ENCODE measurements at regions not wholly inside any gene's neighbourhood (a gene's known extent, or its start where the extent isn't known, plus 50 kb on each side); places are given as distances from the start of the nearest gene placed in this dataset.
"Not testable (repeated sequence)": the region's sequence is repeated elsewhere in the genome, so short reads cannot be mapped to it uniquely, and the experiment has no call there.

DNA sequence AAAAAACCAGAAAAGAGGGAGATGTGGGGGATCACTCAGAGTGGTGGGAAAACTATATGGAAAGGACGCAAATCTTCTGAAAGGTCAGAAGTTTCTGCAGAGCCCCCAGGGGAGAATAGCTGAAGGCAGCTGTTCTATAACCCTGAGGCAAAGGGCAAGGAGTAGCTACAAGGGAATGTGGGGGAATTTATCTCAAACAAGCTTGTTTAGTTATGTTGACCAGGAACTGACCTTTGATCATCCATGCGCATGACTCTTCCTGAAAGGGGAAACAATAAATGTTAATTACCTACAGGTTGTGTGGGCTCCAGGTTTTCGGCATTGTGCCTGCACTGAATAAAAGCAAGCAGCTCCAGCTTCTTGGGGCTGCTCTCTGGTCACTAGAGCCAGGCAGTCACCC lies 968.5 kb downstream of the AACS start:
- H3K27ac ChIP-seq (ENCODE audit: low read depth, low read length) = no peak overlapping the region
- no peaks in the 10 kb centered on the region for H3K27me3 ChIP-seq (ENCODE audit: control insufficient read depth, insufficient read depth, low read length)
- H3K36me3 ChIP-seq (ENCODE audit: control insufficient read depth, insufficient read depth, low read length) = no peaks in the 10 kb centered on the region
- no peak overlapping the region for H3K9ac ChIP-seq (ENCODE audit: low read length)
- no peak overlapping the region for H3K4me3 ChIP-seq (ENCODE audit: low read length)
- H3K4me1 ChIP-seq (ENCODE audit: control insufficient read depth, insufficient read depth, low read length) = no peaks in the 10 kb centered on the region

DNA sequence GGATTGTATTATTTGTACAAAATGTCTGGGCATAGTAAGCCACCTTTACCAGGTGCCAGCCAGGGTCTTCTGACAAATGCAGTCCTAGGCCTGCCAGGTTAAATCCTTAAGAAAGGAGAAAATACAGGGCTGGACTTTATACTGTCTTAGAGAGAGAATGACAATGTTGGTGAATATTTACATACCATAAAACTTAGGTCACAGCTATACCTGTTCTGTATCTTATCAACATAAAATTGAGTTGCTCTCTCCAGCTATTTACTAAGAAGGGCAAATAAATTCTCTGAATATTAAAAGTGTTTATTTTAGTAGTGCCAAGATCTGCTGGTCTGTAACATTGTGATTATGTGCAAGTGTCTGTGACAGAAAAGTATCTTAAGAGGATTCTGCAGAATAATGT lies 971.1 kb downstream of the AACS start:
- Histone ChIP-seq H3K36me3 (ENCODE audit: control insufficient read depth, insufficient read depth, low read length) (no peaks in the 10 kb centered on the region), H3K4me3 (ENCODE audit: low read length) (no peak overlapping the region), H3K27ac (ENCODE audit: low read depth, low read length) (no peak overlapping the region), H3K4me1 (ENCODE audit: control insufficient read depth, insufficient read depth, low read length) (no peaks in the 10 kb centered on the region), H3K27me3 (ENCODE audit: control insufficient read depth, insufficient read depth, low read length) (no peaks in the 10 kb centered on the region), H3K9ac (ENCODE audit: low read length) (no peak overlapping the region)

DNA sequence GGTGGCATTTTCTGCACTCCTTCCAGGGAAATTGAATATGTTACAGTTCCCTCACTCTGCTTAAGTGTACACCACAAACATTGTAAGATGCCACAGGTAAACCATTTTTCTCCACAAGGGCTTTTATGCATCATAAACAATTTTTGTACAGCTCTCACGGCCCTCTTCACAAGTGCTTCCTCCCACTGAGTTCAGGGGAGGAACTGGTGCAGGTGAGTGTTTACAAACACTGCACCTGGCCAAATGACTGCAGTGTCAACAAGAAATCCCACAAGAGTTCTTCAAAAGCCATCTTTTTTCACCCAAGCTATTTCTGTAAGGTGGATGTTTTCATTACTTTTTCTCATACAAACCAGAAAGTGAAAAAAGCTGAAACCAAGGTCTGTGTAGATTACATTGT lies 973.2 kb downstream of the AACS start:
- H3K4me3 ChIP-seq (ENCODE audit: low read length) = no peak overlapping the region
- no peaks in the 10 kb centered on the region for H3K36me3 ChIP-seq (ENCODE audit: control insufficient read depth, insufficient read depth, low read length)
- H3K4me1 ChIP-seq (ENCODE audit: control insufficient read depth, insufficient read depth, low read length) = no peaks in the 10 kb centered on the region
- H3K9ac ChIP-seq (ENCODE audit: low read length) = no peak overlapping the region
- H3K27ac ChIP-seq (ENCODE audit: low read depth, low read length) = no peak overlapping the region
- H3K27me3 ChIP-seq (ENCODE audit: control insufficient read depth, insufficient read depth, low read length) = no peaks in the 10 kb centered on the region

- H3K4me3 ChIP-seq (ENCODE audit: low read length) = no peak overlapping the region
- no peak overlapping the region for H3K9ac ChIP-seq (ENCODE audit: low read length)
- H3K36me3 ChIP-seq (ENCODE audit: control insufficient read depth, insufficient read depth, low read length) = no peaks in the 10 kb centered on the region
- no peaks in the 10 kb centered on the region for H3K27me3 ChIP-seq (ENCODE audit: control insufficient read depth, insufficient read depth, low read length)
- no peak overlapping the region for H3K27ac ChIP-seq (ENCODE audit: low read depth, low read length)
- no peaks in the 10 kb centered on the region for H3K4me1 ChIP-seq (ENCODE audit: control insufficient read depth, insufficient read depth, low read length)
These were observed 975.1 kb downstream of the AACS start for GRCh38 chr12:126040307-126040706.

DNA sequence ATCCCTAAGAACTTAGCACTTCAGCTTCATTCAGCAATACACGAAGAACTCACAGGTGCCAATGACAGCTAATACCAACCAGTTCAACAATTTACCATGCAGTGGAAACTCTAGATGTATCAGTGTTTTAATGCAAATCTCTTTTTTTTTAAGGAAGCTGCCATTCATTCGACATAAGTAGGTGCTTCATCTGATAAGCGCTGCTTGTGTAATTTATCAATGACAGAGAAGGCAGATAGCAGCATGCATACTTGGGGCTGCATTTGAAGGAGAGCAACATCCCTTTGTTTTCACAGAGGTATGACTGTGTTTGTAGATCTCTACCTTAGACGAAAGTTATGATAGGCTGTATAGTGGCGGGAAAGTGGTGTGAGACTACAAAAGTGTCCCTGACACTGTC lies 977.1 kb downstream of the AACS start:
- Histone ChIP-seq H3K4me3 (ENCODE audit: low read length) (no peak overlapping the region), H3K27me3 (ENCODE audit: control insufficient read depth, insufficient read depth, low read length) (no peaks in the 10 kb centered on the region), H3K36me3 (ENCODE audit: control insufficient read depth, insufficient read depth, low read length) (no peaks in the 10 kb centered on the region), H3K4me1 (ENCODE audit: control insufficient read depth, insufficient read depth, low read length) (no peaks in the 10 kb centered on the region), H3K27ac (ENCODE audit: low read depth, low read length) (no peak overlapping the region), H3K9ac (ENCODE audit: low read length) (no peak overlapping the region)

DNA sequence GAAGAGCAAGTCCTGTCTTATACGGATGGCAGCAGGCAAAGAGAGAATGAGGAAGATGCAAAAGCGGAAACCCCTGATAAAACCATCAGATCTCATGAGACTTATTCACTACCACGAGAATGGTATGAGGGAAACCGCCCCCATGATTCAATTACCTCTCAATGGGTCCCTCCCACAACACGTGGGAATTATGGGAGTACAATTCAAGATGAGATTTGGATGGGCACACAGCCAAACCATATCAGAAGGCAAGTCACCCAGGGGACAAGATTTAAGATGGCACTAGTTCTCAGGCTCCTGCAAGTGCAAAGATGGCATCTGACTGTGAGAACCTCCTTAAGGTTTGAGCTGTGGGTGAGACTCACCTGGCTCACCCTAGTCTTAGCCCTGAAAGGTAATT lies 984.3 kb downstream of the AACS start:
- H3K4me3 ChIP-seq (ENCODE audit: low read length); H3K9ac ChIP-seq (ENCODE audit: low read length); H3K27me3 ChIP-seq (ENCODE audit: control insufficient read depth, insufficient read depth, low read length); H3K27ac ChIP-seq (ENCODE audit: low read depth, low read length); H3K36me3 ChIP-seq (ENCODE audit: control insufficient read depth, insufficient read depth, low read length); H3K4me1 ChIP-seq (ENCODE audit: control insufficient read depth, insufficient read depth, low read length): not testable (repeated sequence)

DNA sequence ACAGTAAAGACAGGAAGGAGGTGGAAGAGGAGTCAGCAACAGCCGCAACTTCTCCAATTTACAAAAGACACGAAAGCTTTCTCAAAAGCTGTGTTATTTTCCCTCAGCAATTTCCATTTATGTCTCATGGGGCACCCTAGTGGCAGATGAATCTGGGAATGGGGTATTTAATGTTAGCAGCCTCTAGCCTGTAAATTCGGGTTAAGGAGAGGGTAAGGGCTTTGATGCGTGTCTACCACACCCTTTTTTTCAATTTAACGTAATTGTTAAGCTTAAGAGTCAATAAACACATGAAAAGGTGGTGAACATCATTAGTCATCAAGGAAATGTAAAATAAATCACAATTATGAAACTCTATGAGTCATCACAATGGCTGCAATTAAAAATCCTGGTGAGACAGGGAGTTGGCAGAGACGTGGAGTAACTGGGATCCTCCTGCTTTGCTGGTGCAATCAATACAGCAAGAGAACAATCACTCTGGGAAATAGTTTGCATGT lies 986.4 kb downstream of the AACS start:
- no peaks in the 10 kb centered on the region for H3K36me3 ChIP-seq (ENCODE audit: control insufficient read depth, insufficient read depth, low read length)
- no peak overlapping the region for H3K27ac ChIP-seq (ENCODE audit: low read depth, low read length)

GRCh38 chr12:126055521-126055920 lies 990.3 kb downstream of the AACS start:
- H3K4me1 ChIP-seq (ENCODE audit: control insufficient read depth, insufficient read depth, low read length) = no peaks in the 10 kb centered on the region
- no peaks in the 10 kb centered on the region for H3K36me3 ChIP-seq (ENCODE audit: control insufficient read depth, insufficient read depth, low read length)
- no peaks in the 10 kb centered on the region for H3K27me3 ChIP-seq (ENCODE audit: control insufficient read depth, insufficient read depth, low read length)
- no peak overlapping the region for H3K9ac ChIP-seq (ENCODE audit: low read length)
- no peak overlapping the region for H3K27ac ChIP-seq (ENCODE audit: low read depth, low read length)
- no peak overlapping the region for H3K4me3 ChIP-seq (ENCODE audit: low read length)

More for the DNA sequence above, 986.4 kb downstream of the AACS start:
- Histone ChIP-seq H3K4me3 (ENCODE audit: low read length) (no peak overlapping the region), H3K9ac (ENCODE audit: low read length) (no peak overlapping the region), H3K27me3 (ENCODE audit: control insufficient read depth, insufficient read depth, low read length) (no peaks in the 10 kb centered on the region), H3K4me1 (ENCODE audit: control insufficient read depth, insufficient read depth, low read length) (no peaks in the 10 kb centered on the region)

GRCh38 chr12:126061777-126062176 lies 996.5 kb downstream of the AACS start:
- Histone ChIP-seq H3K9ac (ENCODE audit: low read length) (no peak overlapping the region), H3K4me1 (ENCODE audit: control insufficient read depth, insufficient read depth, low read length) (no peaks in the 10 kb centered on the region)

GRCh38 chr12:126064028-126064427 lies 998.8 kb downstream of the AACS start:
- no peaks in the 10 kb centered on the region for H3K4me1 ChIP-seq (ENCODE audit: control insufficient read depth, insufficient read depth, low read length)
- H3K27me3 ChIP-seq (ENCODE audit: control insufficient read depth, insufficient read depth, low read length) = no peaks in the 10 kb centered on the region
- H3K4me3 ChIP-seq (ENCODE audit: low read length) = no peak overlapping the region
- no peaks in the 10 kb centered on the region for H3K36me3 ChIP-seq (ENCODE audit: control insufficient read depth, insufficient read depth, low read length)
- no peak overlapping the region for H3K9ac ChIP-seq (ENCODE audit: low read length)
- no peak overlapping the region for H3K27ac ChIP-seq (ENCODE audit: low read depth, low read length)

More at GRCh38 chr12:126061777-126062176, 996.5 kb downstream of the AACS start:
- Histone ChIP-seq H3K36me3 (ENCODE audit: control insufficient read depth, insufficient read depth, low read length) (no peaks in the 10 kb centered on the region), H3K27me3 (ENCODE audit: control insufficient read depth, insufficient read depth, low read length) (no peaks in the 10 kb centered on the region), H3K4me3 (ENCODE audit: low read length) (no peak overlapping the region), H3K27ac (ENCODE audit: low read depth, low read length) (no peak overlapping the region)

DNA sequence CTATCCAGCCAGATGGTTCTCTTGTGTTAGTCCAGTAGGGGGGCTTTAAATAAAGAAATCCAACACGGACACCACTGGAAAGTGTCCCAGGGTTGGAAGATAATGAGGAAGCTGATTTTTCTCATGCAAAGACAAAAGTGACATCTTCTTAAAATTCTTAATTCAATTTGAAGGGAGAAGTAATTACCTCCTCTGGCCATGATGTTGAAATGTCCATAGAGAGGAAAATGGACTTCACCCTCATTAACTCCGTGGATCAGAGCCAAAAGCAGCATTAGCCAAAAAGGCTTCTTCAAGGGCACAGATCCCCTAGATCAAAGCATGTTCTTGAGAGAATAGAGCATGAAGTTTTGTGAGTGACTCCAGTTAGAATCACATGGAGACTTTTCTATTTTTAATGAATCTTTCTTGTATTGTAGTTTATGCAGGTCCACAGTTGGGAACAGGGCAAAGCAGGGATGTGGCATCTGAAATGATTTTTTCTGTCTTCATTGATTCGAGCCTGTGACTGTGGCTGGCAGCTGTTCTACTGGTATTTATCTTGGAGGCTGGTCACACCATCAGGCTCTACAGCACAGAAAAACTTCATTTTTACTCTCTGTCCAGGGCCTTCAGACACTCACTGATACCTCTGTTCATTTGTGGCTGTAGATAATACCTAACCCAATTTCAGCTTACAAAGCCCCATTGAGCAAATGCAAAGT lies 1002.5 kb downstream of the AACS start:
- H3K36me3 ChIP-seq (ENCODE audit: control insufficient read depth, insufficient read depth, low read length) = no peaks in the 10 kb centered on the region
- H3K4me1 ChIP-seq (ENCODE audit: control insufficient read depth, insufficient read depth, low read length) = no peaks in the 10 kb centered on the region
- no peak overlapping the region for H3K4me3 ChIP-seq (ENCODE audit: low read length)
- no peak overlapping the region for H3K9ac ChIP-seq (ENCODE audit: low read length)
- no peak overlapping the region for H3K27ac ChIP-seq (ENCODE audit: low read depth, low read length)
- no peaks in the 10 kb centered on the region for H3K27me3 ChIP-seq (ENCODE audit: control insufficient read depth, insufficient read depth, low read length)

DNA sequence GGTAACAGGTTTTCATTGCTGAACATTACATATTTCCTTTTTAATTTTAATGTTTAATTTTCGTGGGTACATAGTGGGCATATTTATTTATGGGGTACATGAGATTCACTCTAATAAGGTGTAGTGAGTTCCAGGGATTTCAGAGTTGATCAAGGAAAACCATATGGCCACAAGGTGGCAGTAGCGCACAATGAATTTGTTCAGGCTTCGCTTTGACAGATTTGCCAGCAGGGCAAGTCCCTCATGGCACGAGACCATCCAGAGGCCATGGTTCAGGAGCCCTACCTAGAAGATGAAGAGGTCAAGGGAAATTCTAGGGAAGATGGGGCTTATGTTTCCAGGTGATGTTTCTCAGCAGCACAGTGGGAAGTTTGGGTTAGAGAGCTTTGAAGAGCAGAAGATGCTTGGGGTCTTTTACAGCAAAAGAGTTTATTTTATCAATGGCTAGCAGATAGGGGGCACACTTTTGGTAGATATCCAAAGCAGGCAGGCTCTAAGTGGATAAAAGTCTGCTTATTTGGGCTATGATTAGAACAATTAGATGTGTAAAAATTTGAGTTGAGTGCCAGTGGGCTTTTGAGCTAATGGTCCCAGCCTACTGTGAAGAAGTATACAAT lies 1004.4 kb downstream of the AACS start:
- Histone ChIP-seq H3K27ac (ENCODE audit: low read depth, low read length) (no peak overlapping the region), H3K4me3 (ENCODE audit: low read length) (no peak overlapping the region), H3K36me3 (ENCODE audit: control insufficient read depth, insufficient read depth, low read length) (no peaks in the 10 kb centered on the region), H3K27me3 (ENCODE audit: control insufficient read depth, insufficient read depth, low read length) (no peaks in the 10 kb centered on the region), H3K4me1 (ENCODE audit: control insufficient read depth, insufficient read depth, low read length) (no peaks in the 10 kb centered on the region), H3K9ac (ENCODE audit: low read length) (no peak overlapping the region)

- Histone ChIP-seq H3K27ac (ENCODE audit: low read depth, low read length) (no peak overlapping the region), H3K4me1 (ENCODE audit: control insufficient read depth, insufficient read depth, low read length) (no peaks in the 10 kb centered on the region), H3K4me3 (ENCODE audit: low read length) (no peak overlapping the region), H3K36me3 (ENCODE audit: control insufficient read depth, insufficient read depth, low read length) (no peaks in the 10 kb centered on the region), H3K27me3 (ENCODE audit: control insufficient read depth, insufficient read depth, low read length) (no peaks in the 10 kb centered on the region), H3K9ac (ENCODE audit: low read length) (no peak overlapping the region)
These were observed 1011.3 kb downstream of the AACS start for GRCh38 chr12:126076515-126076914.

All from rectal smooth muscle tissue (tissue), 1 donor.